ENCODE measurements at regions not wholly inside any gene's neighbourhood (a gene's known extent, or its start where the extent isn't known, plus 50 kb on each side); places are given as distances from the start of the nearest gene placed in this dataset.

GRCh38 chr1:221308534-221309511 is 429.6 kb downstream of the HLX start:
- DNase-seq, result no peak

DNA sequence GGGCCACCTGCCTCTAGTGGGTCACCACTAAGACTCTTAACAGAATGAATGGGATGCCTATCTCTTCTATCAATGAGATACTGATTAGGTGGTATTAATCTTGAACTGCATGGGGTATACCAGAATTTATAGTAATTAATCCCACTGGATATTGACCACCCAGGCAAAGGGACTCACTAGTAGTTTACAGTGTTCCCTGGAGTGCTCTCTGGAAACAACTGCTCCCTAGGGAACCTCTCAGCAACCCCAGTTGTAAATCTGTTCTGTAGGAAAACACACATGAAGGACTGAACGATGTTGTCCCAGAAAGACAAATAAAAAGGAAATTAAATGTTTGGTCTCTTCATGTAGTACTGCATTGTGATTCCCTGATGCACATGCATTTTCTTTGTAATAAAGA is 430.5 kb downstream of the HLX start:
- no peak for DNase-seq

- DNase-seq, result no peak
Observed at GRCh38 chr1:221310180-221310579, 430.9 kb downstream of the HLX start.

- DNase-seq, result no peak
Observed at GRCh38 chr1:221315330-221315729, 426.6 kb downstream of the DUSP10 start.

DNA sequence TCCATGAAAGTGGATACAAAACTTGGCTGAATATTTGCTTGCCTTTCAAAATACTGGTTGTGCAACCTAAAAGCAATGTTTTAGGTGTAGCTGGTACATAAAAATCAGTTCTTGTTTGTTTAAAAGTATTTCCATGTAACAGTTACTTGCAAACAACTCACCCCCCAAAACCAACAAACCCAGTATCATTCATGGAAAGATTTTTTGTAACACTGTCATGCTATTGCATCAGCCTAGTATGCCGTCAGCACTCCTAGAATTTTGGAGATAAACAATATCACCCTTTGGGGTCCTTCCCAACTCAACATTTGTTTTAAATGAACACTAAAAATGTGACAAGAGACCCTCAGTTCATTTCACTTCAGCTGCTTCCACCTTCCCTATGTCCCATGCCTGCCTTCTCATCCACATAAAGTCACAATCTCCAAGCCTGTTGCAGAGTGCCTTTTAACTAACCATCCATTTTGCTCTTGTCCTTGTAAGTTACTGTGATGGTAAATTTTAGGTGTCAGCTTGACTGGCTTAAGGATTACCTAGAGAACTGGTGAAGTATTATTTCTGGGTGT is 425.3 kb downstream of the DUSP10 start:
- DNase-seq, result no peak

DNA sequence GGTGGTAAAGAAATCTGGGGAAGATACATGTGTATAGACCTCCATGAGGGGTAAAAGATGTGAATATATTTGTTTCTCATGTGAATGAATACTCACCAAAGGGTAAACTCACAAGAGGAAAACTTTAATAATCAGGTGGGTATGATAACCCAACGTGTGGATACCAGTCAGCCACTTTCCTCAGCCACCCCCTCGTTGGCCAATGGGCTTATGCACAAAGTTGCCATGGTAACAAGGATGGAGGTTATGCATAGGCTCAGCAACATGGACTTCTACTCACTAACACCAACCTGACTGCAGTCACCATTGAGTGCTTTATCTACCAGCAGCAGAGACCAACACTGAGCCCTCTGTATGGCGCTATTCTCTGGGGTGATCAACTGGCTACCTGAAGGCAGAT is 424.4 kb downstream of the DUSP10 start:
- no peak for DNase-seq

DNA sequence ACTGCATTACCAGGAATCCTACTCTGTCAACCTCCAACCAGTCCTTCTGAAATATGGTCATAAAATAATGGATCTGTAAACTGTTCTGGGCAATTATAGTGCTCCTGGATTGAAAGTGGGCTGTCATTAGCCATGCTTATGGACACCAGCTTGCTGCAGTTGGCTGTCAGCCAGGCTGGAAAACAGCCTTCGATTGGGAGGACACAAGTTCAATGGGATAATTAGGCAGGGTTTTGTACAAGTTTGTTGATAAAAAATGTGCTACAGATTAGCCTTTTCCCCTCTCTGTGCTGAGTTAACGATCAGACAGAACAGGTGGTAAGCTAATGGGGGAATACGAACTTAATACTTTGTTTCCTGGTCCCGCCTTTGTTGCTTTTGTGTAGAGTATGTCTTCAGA is 413.9 kb downstream of the DUSP10 start:
- no peak for DNase-seq

DNA sequence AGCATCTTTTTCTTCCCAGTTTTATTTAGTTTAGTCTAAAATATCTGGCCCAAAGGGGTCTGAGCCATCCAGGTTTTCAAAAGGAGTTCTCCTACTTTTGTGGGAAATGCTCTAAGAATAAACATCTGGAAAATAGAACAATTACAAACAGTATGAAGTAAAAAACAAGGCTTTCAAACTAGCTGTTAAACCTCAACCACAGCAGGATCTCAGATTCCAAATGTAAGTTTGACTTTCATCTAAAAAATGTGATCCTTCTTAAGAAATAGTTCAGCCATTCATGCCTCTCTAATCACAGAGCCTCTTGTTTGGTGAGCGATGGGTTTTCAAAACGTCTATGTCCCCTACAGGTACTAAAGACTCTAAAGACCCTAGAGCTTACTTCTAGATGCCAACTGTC is 413.5 kb downstream of the DUSP10 start:
- no peak for DNase-seq

GRCh38 chr1:221331273-221332183 is 410.4 kb downstream of the DUSP10 start:
- DNase-seq, result no peak

- DNase-seq, result no peak
Observed at GRCh38 chr1:221334062-221334461, 407.8 kb downstream of the DUSP10 start.

DNA sequence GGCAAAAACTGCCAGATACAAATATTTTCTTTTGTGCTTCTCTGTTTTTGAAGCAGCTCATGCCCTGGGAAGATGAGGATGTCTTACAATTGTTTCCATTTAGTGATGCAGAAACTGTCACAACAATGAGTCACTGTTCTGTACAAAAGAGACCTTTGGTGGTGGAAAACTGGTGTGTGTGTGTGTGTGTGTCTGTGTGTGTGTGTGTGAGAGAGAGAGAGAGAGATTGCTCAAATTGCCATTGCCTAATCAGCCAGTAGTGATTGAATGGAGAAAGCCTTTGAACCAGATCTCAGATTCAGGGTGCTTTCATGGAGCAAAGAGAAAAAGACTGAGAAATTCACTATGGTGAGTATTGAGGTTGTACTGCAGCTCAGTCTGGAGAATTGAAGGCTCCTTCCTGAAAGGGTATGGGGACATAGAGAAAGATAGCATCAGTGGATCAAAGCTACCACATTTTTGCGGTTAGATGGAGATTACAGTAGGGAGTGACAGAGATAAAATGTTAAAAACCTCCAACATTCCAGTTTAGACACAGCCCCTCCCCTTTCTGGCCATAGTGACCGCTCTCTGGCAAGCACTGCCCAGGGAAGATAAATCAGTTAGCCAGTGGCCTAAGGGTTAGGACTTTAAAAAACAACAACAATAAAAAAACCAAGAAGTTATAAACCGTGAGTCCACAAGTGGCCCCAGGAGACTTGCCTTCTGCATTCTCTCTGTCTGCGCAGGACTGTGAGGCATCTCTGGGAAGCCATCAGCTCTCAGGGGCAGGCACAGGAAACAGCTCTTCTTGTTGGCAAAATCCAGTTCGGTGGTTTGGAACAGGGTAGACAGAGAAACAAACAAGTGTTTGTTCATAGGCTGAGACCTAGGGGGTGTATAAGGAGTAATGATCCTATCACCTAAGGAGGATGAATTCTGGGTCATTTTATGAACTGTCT is 406.5 kb downstream of the DUSP10 start:
- DNase-seq, result no peak

GRCh38 chr1:221336126-221336525 is 405.8 kb downstream of the DUSP10 start:
- DNase-seq, result no peak

- DNase-seq, result no peak
Observed at GRCh38 chr1:221337106-221337505, 404.8 kb downstream of the DUSP10 start.

DNA sequence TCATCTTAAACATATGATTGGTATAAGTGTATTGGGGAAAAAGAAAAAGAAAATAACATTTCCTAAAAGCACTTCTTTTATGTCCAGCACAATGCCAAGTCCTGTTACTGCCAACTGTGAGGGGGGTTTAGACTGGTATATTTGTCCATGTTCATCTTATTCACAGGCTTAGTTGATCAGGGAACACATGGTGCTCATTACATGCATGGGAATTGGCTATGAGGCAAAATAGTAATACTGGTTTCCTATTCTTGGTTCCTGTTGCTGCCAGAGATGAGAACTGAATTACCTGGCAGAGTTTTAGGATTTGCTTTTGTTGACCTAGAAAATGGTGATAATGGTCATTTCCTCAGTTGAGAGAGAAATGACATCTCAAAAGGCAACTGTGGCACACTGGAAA is 398.8 kb downstream of the DUSP10 start:
- DNase-seq, result no peak

DNA sequence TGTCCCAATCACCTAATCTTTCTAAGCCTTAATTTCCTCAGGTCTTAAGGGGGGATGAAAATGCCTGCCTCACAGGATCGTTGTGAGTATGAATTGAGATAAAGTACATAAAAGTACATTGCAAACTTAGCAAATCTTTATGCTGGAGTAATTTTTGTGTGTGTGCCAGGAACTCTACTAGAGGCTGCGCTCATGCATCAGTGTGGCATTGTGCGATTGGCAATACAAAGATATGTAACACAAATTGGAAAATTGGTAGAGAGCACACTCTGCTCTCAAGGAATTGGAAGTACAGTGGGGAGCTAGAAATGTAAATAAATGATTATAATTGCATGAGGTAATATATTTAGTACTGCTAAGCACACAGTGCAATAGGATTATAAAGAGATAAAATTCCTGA is 398.3 kb downstream of the DUSP10 start:
- DNase-seq, result no peak

- DNase-seq, result no peak
Observed at GRCh38 chr1:221344693-221345092, 397.2 kb downstream of the DUSP10 start.

DNA sequence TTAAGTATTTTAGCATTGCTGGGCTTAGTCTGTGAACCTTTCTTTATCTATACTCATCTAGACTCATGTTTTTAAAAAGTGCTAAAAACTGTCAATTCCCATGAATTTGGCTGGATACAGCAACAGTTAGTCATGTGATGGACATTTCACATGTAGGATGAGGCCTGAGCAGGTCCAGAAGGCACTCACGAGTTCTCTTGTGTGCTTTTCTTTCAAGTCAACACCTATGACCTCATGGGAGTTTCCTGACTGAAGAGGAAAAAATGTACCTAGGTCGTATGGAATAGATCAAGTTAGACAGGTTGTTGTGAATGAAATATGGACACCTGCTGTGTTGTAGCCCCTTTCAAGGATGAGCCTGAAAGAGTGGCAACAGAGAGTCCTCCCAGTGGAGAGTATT is 394.2 kb downstream of the DUSP10 start:
- no peak for DNase-seq

DNA sequence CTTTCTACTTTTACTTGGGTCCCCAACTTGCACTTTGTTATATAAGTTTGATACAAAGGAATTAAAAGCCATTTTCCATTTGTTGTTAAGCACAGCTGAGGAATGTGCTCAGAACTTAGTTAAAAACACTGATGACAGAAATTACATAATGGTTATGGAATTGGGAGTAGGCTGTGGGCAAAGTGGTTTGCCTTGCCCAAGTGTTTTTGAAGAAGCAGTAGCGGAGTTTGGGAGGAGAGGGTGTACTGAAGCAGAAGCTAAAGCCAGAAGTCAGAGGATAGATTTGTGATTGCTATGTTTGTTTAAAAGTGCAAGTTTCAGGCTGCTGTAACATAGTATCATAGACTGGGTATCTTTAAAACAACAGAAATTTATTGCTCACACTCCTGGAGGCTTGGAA is 391.8 kb downstream of the DUSP10 start:
- no peak for DNase-seq

GRCh38 chr1:221356693-221357092 is 385.2 kb downstream of the DUSP10 start:
- no peak for DNase-seq

GRCh38 chr1:221363039-221363438 is 378.9 kb downstream of the DUSP10 start:
- DNase-seq, result no peak

DNA sequence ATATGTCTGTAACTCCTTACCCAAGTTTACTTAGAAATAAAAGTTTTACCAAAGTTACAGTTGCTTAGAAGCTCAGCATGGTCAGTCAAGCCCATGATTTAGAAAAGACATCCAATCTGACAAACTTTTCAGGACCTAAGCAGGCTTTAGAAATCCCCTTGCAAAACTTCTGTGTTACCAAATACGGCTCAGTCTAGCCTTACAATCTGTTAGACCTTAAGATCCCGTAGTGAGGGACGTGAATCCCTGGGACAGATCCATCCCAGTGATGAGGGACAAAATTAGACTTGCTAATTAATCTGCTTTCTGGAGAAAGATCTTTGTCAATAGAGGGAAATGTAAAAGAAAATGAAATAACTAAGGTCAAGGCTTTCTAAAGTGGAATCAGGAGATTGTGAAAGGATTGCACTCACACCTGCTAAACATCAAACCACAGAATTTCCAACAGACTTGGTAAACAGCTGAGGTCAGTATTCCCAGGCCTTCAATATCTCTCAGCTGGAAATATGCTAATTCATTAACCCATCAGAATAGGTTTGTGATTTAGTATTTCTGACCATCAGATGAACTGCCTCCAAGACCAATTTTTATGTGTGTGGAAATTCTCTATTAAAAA is 375.3 kb downstream of the DUSP10 start:
- DNase-seq, result no peak

DNA sequence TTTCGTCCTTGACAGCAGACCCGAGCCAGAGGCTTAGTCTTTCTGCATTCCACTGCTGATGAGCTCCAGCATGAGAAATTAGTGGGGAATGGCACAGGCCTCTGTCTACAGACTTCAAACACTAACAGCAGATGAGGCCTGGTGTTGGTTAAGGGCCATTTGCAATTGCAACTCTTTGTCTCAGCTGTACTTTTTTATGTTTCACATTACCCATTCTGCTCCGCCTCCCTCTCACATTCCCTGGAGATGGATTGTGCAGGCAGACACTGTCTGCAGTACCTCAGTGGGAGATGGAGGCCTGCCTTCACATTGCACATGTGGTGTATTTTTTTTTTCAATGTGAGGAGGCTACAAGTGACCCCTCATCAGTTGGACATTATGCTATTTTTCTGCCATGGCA is 370.2 kb downstream of the DUSP10 start:
- DNase-seq, result no peak

Data from CD4-positive, alpha-beta T cell treated with Interleukin-4 for 1 hour (primary cell).